ENCODE measurements at regions not wholly inside any gene's neighbourhood (a gene's known extent, or its start where the extent isn't known, plus 50 kb on each side); places are given as distances from the start of the nearest gene placed in this dataset.
"Not testable (repeated sequence)": the region's sequence is repeated elsewhere in the genome, so short reads cannot be mapped to it uniquely, and the experiment has no call there.

DNA sequence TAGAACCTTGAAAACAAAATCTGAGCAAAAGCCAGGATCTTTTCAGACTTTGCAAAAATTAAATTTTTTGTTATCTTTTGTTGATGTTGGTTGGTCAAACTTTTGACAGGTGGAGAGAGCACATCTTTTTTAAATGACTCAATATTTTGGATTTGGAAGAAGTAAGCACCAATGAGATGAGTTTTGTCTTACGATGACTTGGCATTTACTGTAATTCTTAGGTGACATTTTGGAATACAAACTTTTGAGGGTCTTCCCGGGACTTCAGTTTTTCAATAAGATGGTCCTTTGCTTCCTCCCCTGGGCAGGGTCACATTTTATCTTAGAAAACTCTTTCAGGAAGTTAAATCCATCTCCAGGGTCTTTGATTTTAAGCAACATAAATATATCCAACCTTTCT, 423.9 kb downstream of the HS3ST3B1 start:
- Histone ChIP-seq H3K27me3 (no peaks in the 10 kb centered on the region), H3K9me3 (no peaks in the 10 kb centered on the region), H3K4me1 (peaks cover 0 to 12% (median 0%) of the 10 kb centered on the region in 3 donors), H3K27ac (no peak overlapping the region), H3K36me3 (no peaks in the 10 kb centered on the region), H3K4me3 (no peak overlapping the region)
- WGBS, 2 donors (ENCODE audit: low coverage in 1 of 2): 88 to 89% methylated on average over 1 to 2 of the region's 2 CpGs
- TF ChIP-seq EP300 (IDR thresholded peaks at IDR 0.05) (no peak), POLR2A (IDR thresholded peaks at IDR 0.05) (no peak), POLR2AphosphoS5 (IDR thresholded peaks at IDR 0.05) (no peak)
- TF ChIP-seq, protein P1, sequence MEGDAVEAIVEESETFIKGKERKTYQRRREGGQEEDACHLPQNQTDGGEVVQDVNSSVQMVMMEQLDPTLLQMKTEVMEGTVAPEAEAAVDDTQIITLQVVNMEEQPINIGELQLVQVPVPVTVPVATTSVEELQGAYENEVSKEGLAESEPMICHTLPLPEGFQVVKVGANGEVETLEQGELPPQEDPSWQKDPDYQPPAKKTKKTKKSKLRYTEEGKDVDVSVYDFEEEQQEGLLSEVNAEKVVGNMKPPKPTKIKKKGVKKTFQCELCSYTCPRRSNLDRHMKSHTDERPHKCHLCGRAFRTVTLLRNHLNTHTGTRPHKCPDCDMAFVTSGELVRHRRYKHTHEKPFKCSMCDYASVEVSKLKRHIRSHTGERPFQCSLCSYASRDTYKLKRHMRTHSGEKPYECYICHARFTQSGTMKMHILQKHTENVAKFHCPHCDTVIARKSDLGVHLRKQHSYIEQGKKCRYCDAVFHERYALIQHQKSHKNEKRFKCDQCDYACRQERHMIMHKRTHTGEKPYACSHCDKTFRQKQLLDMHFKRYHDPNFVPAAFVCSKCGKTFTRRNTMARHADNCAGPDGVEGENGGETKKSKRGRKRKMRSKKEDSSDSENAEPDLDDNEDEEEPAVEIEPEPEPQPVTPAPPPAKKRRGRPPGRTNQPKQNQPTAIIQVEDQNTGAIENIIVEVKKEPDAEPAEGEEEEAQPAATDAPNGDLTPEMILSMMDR (IDR thresholded peaks at IDR 0.05): no peak
- no peak for ATAC-seq

DNA sequence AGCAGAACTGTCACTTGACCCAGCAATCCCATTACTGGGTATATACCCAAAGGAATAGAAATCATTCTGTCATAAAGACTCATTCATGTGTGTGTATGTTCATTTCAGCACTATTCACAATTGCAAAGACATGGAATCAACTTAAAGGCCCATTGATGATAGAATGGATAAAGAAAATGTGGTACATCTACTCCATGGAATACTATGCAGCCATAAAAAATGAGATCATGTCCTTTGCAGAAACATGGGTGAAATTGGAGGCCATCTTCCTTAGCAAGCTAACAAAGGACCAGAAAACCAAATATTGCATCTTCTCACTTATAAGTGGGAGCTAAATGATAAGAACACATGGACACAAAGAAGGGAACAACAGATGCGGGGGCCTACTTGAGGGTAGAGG, 422.5 kb downstream of the HS3ST3B1 start:
- not testable (repeated sequence) for H3K4me3 ChIP-seq, ATAC-seq, H3K27me3 ChIP-seq, H3K9me3 ChIP-seq, H3K27ac ChIP-seq, H3K36me3 ChIP-seq
- peaks cover 0 to 12% (median 0%) of the 10 kb centered on the region in 3 donors for H3K4me1 ChIP-seq
- WGBS, 2 donors (ENCODE audit: low coverage in 1 of 2): 91 to 100% methylated on average over 1 of the region's 1 CpG

DNA sequence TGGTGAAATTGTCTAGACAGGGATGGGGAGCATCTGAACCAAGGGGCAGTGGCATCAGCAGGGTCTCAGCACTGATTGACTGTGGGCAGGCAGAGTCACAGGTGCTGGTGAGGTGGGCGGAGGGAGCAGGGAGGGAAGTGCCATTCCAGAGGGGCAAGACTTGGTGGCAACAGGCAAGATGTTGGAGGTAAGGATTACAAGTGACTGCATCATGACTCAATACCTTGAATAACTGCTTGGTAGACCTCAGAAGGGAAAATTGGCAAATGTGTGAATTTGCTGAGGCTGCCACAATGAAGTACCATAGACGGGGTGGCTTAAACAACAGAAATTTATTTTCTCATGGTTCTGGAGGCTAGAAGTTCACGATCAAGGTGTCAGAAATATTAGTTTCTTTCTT, 419.1 kb downstream of the HS3ST3B1 start:
- H3K9me3 ChIP-seq: no peaks in the 10 kb centered on the region
- H3K4me3 ChIP-seq: no peak overlapping the region
- no peaks in the 10 kb centered on the region for H3K4me1 ChIP-seq
- no peak for ATAC-seq
- H3K36me3 ChIP-seq: no peaks in the 10 kb centered on the region
- TF ChIP-seq POLR2AphosphoS5 (IDR thresholded peaks at IDR 0.05) (no peak), EP300 (IDR thresholded peaks at IDR 0.05) (no peak), POLR2A (IDR thresholded peaks at IDR 0.05) (no peak)
- TF ChIP-seq, protein P1 (IDR thresholded peaks at IDR 0.05): no peak
- H3K27ac ChIP-seq: no peak overlapping the region
- 88 to 92% methylated on average over 3 of the region's 3 CpGs for WGBS, 2 donors (ENCODE audit: low coverage in 1 of 2)
- no peaks in the 10 kb centered on the region for H3K27me3 ChIP-seq

DNA sequence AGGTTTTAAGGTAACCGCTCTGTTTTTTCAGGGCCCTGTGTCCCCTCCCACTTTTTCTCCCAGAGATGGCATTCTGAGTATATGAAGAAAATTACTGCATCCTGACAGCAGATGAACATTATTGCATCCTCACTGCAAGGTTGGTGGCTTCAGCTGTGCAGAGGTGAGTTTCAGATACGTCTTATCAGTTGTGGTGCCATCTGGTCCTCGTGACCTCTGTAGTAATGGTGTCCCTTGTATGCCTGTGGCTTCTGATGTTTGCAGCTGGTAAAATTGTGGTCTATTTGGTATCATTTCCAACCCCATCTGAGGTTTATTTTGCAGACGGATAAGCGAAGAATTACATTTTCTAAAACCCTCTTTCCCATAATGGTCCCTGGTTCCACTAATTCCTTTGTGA, 417.0 kb downstream of the HS3ST3B1 start:
- TF ChIP-seq POLR2AphosphoS5 (IDR thresholded peaks at IDR 0.05) (no peak), POLR2A (IDR thresholded peaks at IDR 0.05) (no peak), EP300 (IDR thresholded peaks at IDR 0.05) (no peak)
- TF ChIP-seq, protein P1 (IDR thresholded peaks at IDR 0.05): no peak
- Histone ChIP-seq H3K4me1 (no peaks in the 10 kb centered on the region), H3K36me3 (no peaks in the 10 kb centered on the region), H3K9me3 (no peaks in the 10 kb centered on the region), H3K4me3 (no peak overlapping the region), H3K27ac (no peak overlapping the region), H3K27me3 (no peaks in the 10 kb centered on the region)
- ATAC-seq: no peak
- WGBS, 2 donors (ENCODE audit: low coverage in 1 of 2): 63 to 79% methylated on average over 2 to 4 of the region's 5 CpGs

DNA sequence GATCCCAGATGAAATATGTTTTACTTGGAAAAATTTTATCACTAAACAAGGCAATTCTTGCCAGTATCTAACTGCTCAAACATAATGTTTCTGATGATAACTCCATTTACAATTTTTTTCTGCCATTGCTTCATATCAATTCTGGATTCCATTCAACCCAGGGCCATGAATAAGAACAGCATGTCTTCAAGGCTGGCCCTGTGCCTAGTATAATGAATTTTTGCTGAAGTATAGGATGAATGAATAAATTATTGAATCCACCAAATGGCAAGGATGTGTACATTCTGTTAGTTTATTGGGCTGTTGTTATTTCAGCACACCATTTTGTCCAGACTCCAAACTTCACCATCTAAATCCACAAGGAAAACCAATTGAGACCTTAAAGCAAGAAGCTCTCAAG, 414.7 kb downstream of the HS3ST3B1 start:
- TF ChIP-seq EP300 (IDR thresholded peaks at IDR 0.05) (no peak), POLR2A (IDR thresholded peaks at IDR 0.05) (no peak), POLR2AphosphoS5 (IDR thresholded peaks at IDR 0.05) (no peak)
- TF ChIP-seq, protein P1 (IDR thresholded peaks at IDR 0.05): no peak
- Histone ChIP-seq H3K27ac (no peak overlapping the region), H3K27me3 (no peaks in the 10 kb centered on the region), H3K4me3 (no peak overlapping the region), H3K36me3 (no peaks in the 10 kb centered on the region), H3K9me3 (no peaks in the 10 kb centered on the region), H3K4me1 (no peaks in the 10 kb centered on the region)
- ATAC-seq: no peak

DNA sequence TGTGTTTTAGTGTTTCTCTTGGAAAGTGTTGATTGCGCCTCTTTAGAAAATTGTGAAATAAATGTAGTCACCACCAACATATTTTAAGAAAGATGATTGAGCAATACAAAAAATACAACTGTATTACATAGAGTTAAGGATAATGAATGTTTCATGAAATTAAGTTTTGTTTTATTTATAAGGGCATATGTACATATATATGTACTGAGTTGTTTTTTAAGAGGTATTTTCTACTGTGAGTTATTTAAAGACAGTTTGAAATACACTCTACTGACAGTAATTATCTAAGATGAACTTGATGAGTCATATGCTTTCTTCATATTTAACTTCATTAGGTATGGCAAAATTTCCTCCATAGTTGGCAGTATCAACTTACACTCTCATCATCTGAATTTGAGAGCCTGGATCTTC, 411.7 kb downstream of the HS3ST3B1 start:
- no peaks in the 10 kb centered on the region for H3K36me3 ChIP-seq
- H3K27me3 ChIP-seq: no peaks in the 10 kb centered on the region
- no peak for TF ChIP-seq POLR2A (IDR thresholded peaks at IDR 0.05)
- TF ChIP-seq, protein P1 (IDR thresholded peaks at IDR 0.05): no peak
- no peak for TF ChIP-seq EP300 (IDR thresholded peaks at IDR 0.05)
- TF ChIP-seq POLR2AphosphoS5 (IDR thresholded peaks at IDR 0.05): no peak
- no peak for ATAC-seq
- no peaks in the 10 kb centered on the region for H3K4me1 ChIP-seq
- H3K27ac ChIP-seq: no peak overlapping the region
- no peaks in the 10 kb centered on the region for H3K9me3 ChIP-seq
- WGBS, 2 donors (ENCODE audit: low coverage in 1 of 2): 79 to 83% methylated on average over 1 of the region's 1 CpG
- H3K4me3 ChIP-seq: no peak overlapping the region
